ENCODE measurements at regions not wholly inside any gene's neighbourhood (a gene's known extent, or its start where the extent isn't known, plus 50 kb on each side); places are given as distances from the start of the nearest gene placed in this dataset.

GRCh38 chr13:33394294-33394932, 108.9 kb upstream of the STARD13 start:
- H4K20me1 ChIP-seq (ENCODE audit: insufficient read depth), result no peaks in the 10 kb centered on the region

GRCh38 chr13:33401238-33401637, 115.7 kb upstream of the STARD13 start:
- no peak overlapping the region for H3K9ac ChIP-seq (ENCODE audit: low read length)
- no peak overlapping the region for H3K27ac ChIP-seq (ENCODE audit: low read length)
- no peaks in the 10 kb centered on the region for H3K27me3 ChIP-seq (ENCODE audit: insufficient read depth, low read depth, low read length)
- TF ChIP-seq CTCF (IDR thresholded peaks at IDR 0.05; ENCODE audit: poor library complexity, severe bottlenecking) (no peak), MXI1 (conservative IDR thresholded peaks at IDR 0.05; ENCODE audit: poor library complexity, severe bottlenecking) (no peak), SMC3 (conservative IDR thresholded peaks at IDR 0.05; ENCODE audit: poor library complexity) (no peak), POLR2AphosphoS5 (IDR thresholded peaks at IDR 0.05) (no peak)
- H3F3A ChIP-seq (ENCODE audit: insufficient read depth, low read length, poor library complexity, severe bottlenecking), result no peaks in the 10 kb centered on the region
- H3K4me2 ChIP-seq (ENCODE audit: low read length), result no peak overlapping the region
- H3K9me2 ChIP-seq (ENCODE audit: insufficient read depth, low read length), result no peaks in the 10 kb centered on the region
- no peaks in the 10 kb centered on the region for H3K79me2 ChIP-seq (replicated peaks; ENCODE audit: insufficient read depth, low read length)
- no peaks in the 10 kb centered on the region for H3K36me3 ChIP-seq (ENCODE audit: insufficient read depth, low read length)
- H4K20me1 ChIP-seq (ENCODE audit: insufficient read depth), result no peaks in the 10 kb centered on the region
- H3K9me3 ChIP-seq (ENCODE audit: low read length), result no peaks in the 10 kb centered on the region
- H2AFZ ChIP-seq (ENCODE audit: low read depth, low read length), result no peak overlapping the region
- H3K4me3 ChIP-seq (ENCODE audit: low read length), result no peak overlapping the region

More at GRCh38 chr13:33394294-33394932, 108.9 kb upstream of the STARD13 start:
- no peak for TF ChIP-seq SMC3 (conservative IDR thresholded peaks at IDR 0.05; ENCODE audit: poor library complexity)
- no peak for TF ChIP-seq MXI1 (conservative IDR thresholded peaks at IDR 0.05; ENCODE audit: poor library complexity, severe bottlenecking)
- no peak for TF ChIP-seq RAD21 (conservative IDR thresholded peaks at IDR 0.05)
- TF ChIP-seq EZH2 (IDR thresholded peaks at IDR 0.05; ENCODE audit: borderline replicate concordance, insufficient read depth, low read length, poor library complexity, severe bottlenecking), result no peak
- TF ChIP-seq CTCF (IDR thresholded peaks at IDR 0.05; ENCODE audit: poor library complexity, severe bottlenecking), result no peak
- no peak for TF ChIP-seq EP300 (conservative IDR thresholded peaks at IDR 0.05; ENCODE audit: poor library complexity, severe bottlenecking)
- no peak for TF ChIP-seq TAF1 (IDR thresholded peaks at IDR 0.05; ENCODE audit: low read depth)
- TF ChIP-seq REST (IDR thresholded peaks at IDR 0.05; ENCODE audit: borderline replicate concordance), result no peak
- no peak for TF ChIP-seq POLR2AphosphoS5 (IDR thresholded peaks at IDR 0.05)
- no peak overlapping the region for H3K27ac ChIP-seq (ENCODE audit: low read length)
- no peaks in the 10 kb centered on the region for H3K9me2 ChIP-seq (ENCODE audit: insufficient read depth, low read length)
- no peak overlapping the region for H3K4me2 ChIP-seq (ENCODE audit: low read length)
- H3K27me3 ChIP-seq (ENCODE audit: insufficient read depth, low read depth, low read length), result no peaks in the 10 kb centered on the region
- H3K9ac ChIP-seq (ENCODE audit: low read length), result no peak overlapping the region
- H3K79me2 ChIP-seq (replicated peaks; ENCODE audit: insufficient read depth, low read length), result no peaks in the 10 kb centered on the region
- H2AFZ ChIP-seq (ENCODE audit: low read depth, low read length), result no peak overlapping the region
- no peak overlapping the region for H3K4me3 ChIP-seq (ENCODE audit: low read length)
- no peaks in the 10 kb centered on the region for H3K36me3 ChIP-seq (ENCODE audit: insufficient read depth, low read length)
- H3F3A ChIP-seq (ENCODE audit: insufficient read depth, low read length, poor library complexity, severe bottlenecking), result no peaks in the 10 kb centered on the region
- H3K9me3 ChIP-seq (ENCODE audit: low read length), result no peaks in the 10 kb centered on the region
